ENCODE measurements at regions not wholly inside any gene's neighbourhood (a gene's known extent, or its start where the extent isn't known, plus 50 kb on each side); places are given as distances from the start of the nearest gene placed in this dataset.

- 97% methylated on average over 11 of the region's 12 CpGs for WGBS (ENCODE audit: low lambda C conversion rate, missing lambda C conversion rate)
- Histone ChIP-seq H3K27ac (no peak overlapping the region), H3K36me3 (replicated peaks; ENCODE audit: insufficient read depth, low read depth) (no peaks in the 10 kb centered on the region), H3K4me3 (no peak overlapping the region), H3K4me1 (ENCODE audit: insufficient read depth) (no peaks in the 10 kb centered on the region), H3K4me2 (no peak overlapping the region), H3K79me2 (no peaks in the 10 kb centered on the region), H3K9me2 (replicated peaks; ENCODE audit: insufficient read depth) (no peaks in the 10 kb centered on the region), H2AFZ (no peak overlapping the region), H3K9me3 (ENCODE audit: low read depth) (no peaks in the 10 kb centered on the region), H4K20me1 (ENCODE audit: insufficient read depth, poor library complexity, severe bottlenecking) (no peaks in the 10 kb centered on the region), H3K27me3 (no peaks in the 10 kb centered on the region)
- TF ChIP-seq EZH2 (IDR thresholded peaks at IDR 0.05; ENCODE audit: borderline replicate concordance) (no peak), CTCF (IDR thresholded peaks at IDR 0.05; ENCODE audit: poor library complexity) (no peak), EZH2phosphoT487 (IDR thresholded peaks at IDR 0.05; ENCODE audit: low read depth, severe bottlenecking, unreplicated experiment) (no peak)
- DNase-seq (ENCODE audit: low spot score): no peak
Observed at GRCh38 chr2:120966510-120967254, 231.0 kb downstream of the GLI2 start.

- Histone ChIP-seq H3K4me3 (no peak overlapping the region), H2AFZ (no peak overlapping the region), H3K27me3 (no peaks in the 10 kb centered on the region), H3K79me2 (no peaks in the 10 kb centered on the region), H3K4me2 (no peak overlapping the region), H3K4me1 (ENCODE audit: insufficient read depth) (no peaks in the 10 kb centered on the region), H3K9me2 (replicated peaks; ENCODE audit: insufficient read depth) (no peaks in the 10 kb centered on the region), H3K36me3 (replicated peaks; ENCODE audit: insufficient read depth, low read depth) (no peaks in the 10 kb centered on the region), H4K20me1 (ENCODE audit: insufficient read depth, poor library complexity, severe bottlenecking) (no peaks in the 10 kb centered on the region), H3K9me3 (ENCODE audit: low read depth) (no peaks in the 10 kb centered on the region), H3K27ac (no peak overlapping the region)
- 94% methylated on average over 28 of the region's 30 CpGs for WGBS (ENCODE audit: low lambda C conversion rate, missing lambda C conversion rate)
- DNase-seq (ENCODE audit: low spot score): no peak
- TF ChIP-seq CTCF (IDR thresholded peaks at IDR 0.05; ENCODE audit: poor library complexity) (no peak), EZH2 (IDR thresholded peaks at IDR 0.05; ENCODE audit: borderline replicate concordance) (no peak), EZH2phosphoT487 (IDR thresholded peaks at IDR 0.05; ENCODE audit: low read depth, severe bottlenecking, unreplicated experiment) (no peak)
Observed at GRCh38 chr2:120968307-120969015, 232.8 kb downstream of the GLI2 start.

GRCh38 chr2:120969613-120970355 lies 234.1 kb downstream of the GLI2 start:
- no peaks in the 10 kb centered on the region for H3K79me2 ChIP-seq
- H3K9me3 ChIP-seq (ENCODE audit: low read depth): no peaks in the 10 kb centered on the region
- WGBS (ENCODE audit: low lambda C conversion rate, missing lambda C conversion rate): 87% methylated on average over 14 of the region's 14 CpGs
- H3K4me1 ChIP-seq (ENCODE audit: insufficient read depth): no peaks in the 10 kb centered on the region
- H3K36me3 ChIP-seq (replicated peaks; ENCODE audit: insufficient read depth, low read depth): no peaks in the 10 kb centered on the region
- H2AFZ ChIP-seq: no peak overlapping the region
- no peaks in the 10 kb centered on the region for H3K9me2 ChIP-seq (replicated peaks; ENCODE audit: insufficient read depth)
- no peaks in the 10 kb centered on the region for H4K20me1 ChIP-seq (ENCODE audit: insufficient read depth, poor library complexity, severe bottlenecking)
- no peak for TF ChIP-seq EZH2phosphoT487 (IDR thresholded peaks at IDR 0.05; ENCODE audit: low read depth, severe bottlenecking, unreplicated experiment)
- no peak for TF ChIP-seq CTCF (IDR thresholded peaks at IDR 0.05; ENCODE audit: poor library complexity)
- no peak for TF ChIP-seq EZH2 (IDR thresholded peaks at IDR 0.05; ENCODE audit: borderline replicate concordance)
- H3K4me3 ChIP-seq: no peak overlapping the region
- H3K27ac ChIP-seq: no peak overlapping the region
- no peak for DNase-seq (ENCODE audit: low spot score)
- peaks cover 7% of the 10 kb centered on the region for H3K27me3 ChIP-seq
- no peak overlapping the region for H3K4me2 ChIP-seq
